Natural killer cell (primary cell): ENCODE measurements at regions not wholly inside any gene's neighbourhood (a gene's known extent, or its start where the extent isn't known, plus 50 kb on each side); places are given as distances from the start of the nearest gene placed in this dataset.

ENCODE experiments used
- ATAC-seq, 3 donors: fragments of 150-1000 bp in 2 of 3; fragments of 200-7000 bp in 1 of 3; cut with Tn5 transposase; 1 replicate in 1 of 3; 2 replicates in 2 of 3; pipeline ENCODE4 v1.10.0; 2021; ENCODE audit warnings: mild to moderate bottlenecking in 2 of 3, moderate library complexity in 2 of 3
- DNase-seq, 2 donors: peaks; one replicate each; pipeline versions ENCODE4 v3.0.0 to v3.0.0-alpha.2; 2013 to 2021; ENCODE audit warnings: mixed read lengths in 1 of 2
- H3K27ac ChIP-seq: one replicate; pipeline ENCODE4 v1.5.1; 2013; ENCODE audit warnings: mild to moderate bottlenecking, low read length
- H3K27me3 ChIP-seq: one replicate; pipeline ENCODE4 v1.6.1; 2013; ENCODE audit warnings: low read length; ENCODE audit not compliant: control insufficient read depth, insufficient read depth
- H3K36me3 ChIP-seq: one replicate; pipeline ENCODE4 v1.6.1; 2013; ENCODE audit warnings: low read length; ENCODE audit not compliant: control insufficient read depth, insufficient read depth
- H3K4me1 ChIP-seq: one replicate; pipeline ENCODE4 v1.6.1; 2013; ENCODE audit warnings: low read length; ENCODE audit not compliant: control insufficient read depth, insufficient read depth
- H3K4me3 ChIP-seq: one replicate; pipeline ENCODE4 v1.5.1; 2013; ENCODE audit warnings: low read length
- H3K9me3 ChIP-seq: one replicate; pipeline ENCODE4 v1.6.1; 2013; ENCODE audit warnings: low read length; ENCODE audit not compliant: control insufficient read depth, insufficient read depth
- H3K27ac Mint-ChIP-seq, 2 donors: one replicate each; pipeline ENCODE4 v1.8.0; 2022; ENCODE audit warnings: mild to moderate bottlenecking in 2 of 2, mixed read lengths in 2 of 2, moderate library complexity in 1 of 2
- H3K27me3 Mint-ChIP-seq, 2 donors: one replicate each; pipeline ENCODE4 v1.8.0; 2022; ENCODE audit warnings: low read depth in 2 of 2, mixed read lengths in 2 of 2
- H3K36me3 Mint-ChIP-seq: one replicate; pipeline ENCODE4 v1.8.0; 2022; ENCODE audit warnings: mixed read lengths
- H3K4me1 Mint-ChIP-seq, 2 donors: one replicate each; pipeline ENCODE4 v1.8.0; 2022; ENCODE audit warnings: mixed read lengths in 2 of 2
- H3K4me3 Mint-ChIP-seq: one replicate; pipeline ENCODE4 v1.8.0; 2022; ENCODE audit warnings: mild to moderate bottlenecking, moderate library complexity, mixed read lengths
- H3K9me3 Mint-ChIP-seq, 2 donors: one replicate each; pipeline ENCODE4 v1.8.0; 2022; ENCODE audit warnings: mixed read lengths in 2 of 2
- WGBS: methylation state at CpG from one replicate; pipeline ENCODE4 v1.1.7; 2013; ENCODE audit warnings: missing lambda C conversion rate; ENCODE audit not compliant: insufficient coverage; 5-methylcytosine and 5-hydroxymethylcytosine counted together
- intact Hi-C: fragments of 100-400 bp; cut with micrococcal nuclease; formaldehyde crosslinking; loops from one replicate; pipeline ENCODE4 v1.14.2; 2022
- TF ChIP-seq, protein P1 (sequence below): fragments of 200-600 bp; IDR thresholded peaks from one replicate; pipeline ENCODE4 v1.8.0; 2022; ENCODE audit warnings: antibody characterized with exemption

DNA sequence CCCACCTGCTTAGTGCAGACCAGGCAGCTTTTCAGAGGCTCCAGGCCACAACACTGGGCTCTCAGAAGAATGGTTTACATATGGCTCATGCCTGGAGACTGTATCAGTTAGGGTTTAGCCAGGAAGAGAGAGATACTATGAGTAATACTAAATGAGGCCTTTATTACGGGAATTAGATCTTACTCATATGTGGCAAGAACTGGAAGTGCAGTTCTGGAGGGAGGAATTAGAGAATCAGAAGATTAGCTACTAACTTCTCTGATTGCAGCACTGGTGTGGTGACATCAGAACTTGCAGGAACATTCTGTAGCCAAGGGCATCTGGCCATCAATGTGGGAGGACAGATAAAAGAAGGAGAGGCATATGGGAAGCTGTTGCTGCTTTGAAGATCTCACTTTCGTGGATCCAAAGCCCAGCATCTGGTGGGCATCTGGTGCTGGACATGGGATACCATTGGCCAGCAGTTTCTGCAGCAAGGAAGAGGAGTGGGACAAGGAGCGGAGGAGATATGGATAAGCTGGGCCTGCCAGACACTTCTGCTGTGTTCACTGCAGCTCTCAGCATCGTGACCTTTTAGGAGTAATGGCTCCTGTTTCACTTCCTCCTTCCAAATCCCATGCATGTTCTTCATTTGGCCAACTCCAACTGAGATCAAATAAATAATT lies 248.5 kb downstream of the BTBD3 start:
- H3K27ac ChIP-seq = no peak overlapping the region
- H3K36me3 ChIP-seq = no peaks in the 10 kb centered on the region
- no peaks in the 10 kb centered on the region for H3K4me1 Mint-ChIP-seq
- peaks cover 6 to 14% of the 10 kb centered on the region in 2 donors for H3K9me3 Mint-ChIP-seq
- no peak overlapping the region for H3K4me3 ChIP-seq
- no peak overlapping the region for H3K4me3 Mint-ChIP-seq
- intact Hi-C loops = no loop called here
- TF ChIP-seq, protein P1, sequence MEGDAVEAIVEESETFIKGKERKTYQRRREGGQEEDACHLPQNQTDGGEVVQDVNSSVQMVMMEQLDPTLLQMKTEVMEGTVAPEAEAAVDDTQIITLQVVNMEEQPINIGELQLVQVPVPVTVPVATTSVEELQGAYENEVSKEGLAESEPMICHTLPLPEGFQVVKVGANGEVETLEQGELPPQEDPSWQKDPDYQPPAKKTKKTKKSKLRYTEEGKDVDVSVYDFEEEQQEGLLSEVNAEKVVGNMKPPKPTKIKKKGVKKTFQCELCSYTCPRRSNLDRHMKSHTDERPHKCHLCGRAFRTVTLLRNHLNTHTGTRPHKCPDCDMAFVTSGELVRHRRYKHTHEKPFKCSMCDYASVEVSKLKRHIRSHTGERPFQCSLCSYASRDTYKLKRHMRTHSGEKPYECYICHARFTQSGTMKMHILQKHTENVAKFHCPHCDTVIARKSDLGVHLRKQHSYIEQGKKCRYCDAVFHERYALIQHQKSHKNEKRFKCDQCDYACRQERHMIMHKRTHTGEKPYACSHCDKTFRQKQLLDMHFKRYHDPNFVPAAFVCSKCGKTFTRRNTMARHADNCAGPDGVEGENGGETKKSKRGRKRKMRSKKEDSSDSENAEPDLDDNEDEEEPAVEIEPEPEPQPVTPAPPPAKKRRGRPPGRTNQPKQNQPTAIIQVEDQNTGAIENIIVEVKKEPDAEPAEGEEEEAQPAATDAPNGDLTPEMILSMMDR = no peak
- H3K27me3 ChIP-seq = no peaks in the 10 kb centered on the region
- no peak for ATAC-seq
- no peaks in the 10 kb centered on the region for H3K36me3 Mint-ChIP-seq
- no peak overlapping the region for H3K27ac Mint-ChIP-seq
- no peak for DNase-seq
- no peaks in the 10 kb centered on the region for H3K9me3 ChIP-seq
- no peaks in the 10 kb centered on the region for H3K27me3 Mint-ChIP-seq
- 75% methylated on average over 4 of the region's 4 CpGs for WGBS
- no peaks in the 10 kb centered on the region for H3K4me1 ChIP-seq

GRCh38 chr20:12170406-12170805 lies 252.7 kb downstream of the BTBD3 start:
- Mint-ChIP-seq H3K27me3 (no peaks in the 10 kb centered on the region), H3K4me3 (no peak overlapping the region), H3K4me1 (peaks cover 0 to 4% of the 10 kb centered on the region in 2 donors), H3K36me3 (no peaks in the 10 kb centered on the region), H3K9me3 (peaks cover 9 to 10% of the 10 kb centered on the region in 2 donors), H3K27ac (no peak overlapping the region)
- intact Hi-C loops = no loop called here
- TF ChIP-seq, protein P1 = no peak
- no peaks in the 10 kb centered on the region for H3K4me1 ChIP-seq
- H3K9me3 ChIP-seq = no peaks in the 10 kb centered on the region
- H3K27me3 ChIP-seq = no peaks in the 10 kb centered on the region
- WGBS = 78% methylated on average over 1 of the region's 1 CpG
- H3K36me3 ChIP-seq = no peaks in the 10 kb centered on the region
- H3K27ac ChIP-seq = no peak overlapping the region
- H3K4me3 ChIP-seq = no peak overlapping the region
- no peak for ATAC-seq
- no peak for DNase-seq

DNA sequence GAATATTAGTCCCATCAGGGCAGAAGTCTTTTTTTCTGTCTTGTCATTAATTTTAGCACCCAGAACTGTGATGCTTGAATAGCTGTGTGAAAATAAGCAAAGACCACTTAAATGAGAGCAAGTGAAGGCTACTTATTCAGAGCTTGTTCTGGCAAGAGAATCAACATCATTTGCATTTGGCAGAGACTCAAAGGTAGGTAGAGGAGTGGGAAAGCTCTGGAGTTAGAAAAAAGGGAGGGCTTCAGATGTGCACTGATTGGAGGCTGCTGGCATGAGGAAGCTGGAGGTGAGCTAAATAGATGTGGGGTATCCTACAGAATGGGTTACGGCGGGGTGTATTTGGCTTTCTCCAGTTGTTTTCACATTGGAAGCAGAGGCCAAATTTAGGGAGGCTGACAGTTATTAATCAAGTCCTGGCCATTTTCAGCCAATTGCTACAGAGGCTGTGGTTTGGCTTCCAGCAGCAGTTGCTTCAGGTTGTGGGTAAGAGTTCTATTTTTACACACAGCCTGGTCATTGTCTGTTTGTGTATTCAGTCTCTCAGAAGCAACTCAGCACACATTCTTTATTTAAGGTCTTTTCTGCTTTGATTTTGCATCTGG lies 254.3 kb downstream of the BTBD3 start:
- Mint-ChIP-seq H3K27me3 (no peaks in the 10 kb centered on the region), H3K36me3 (no peaks in the 10 kb centered on the region), H3K4me1 (peaks cover 0 to 4% of the 10 kb centered on the region in 2 donors), H3K27ac (no peak overlapping the region), H3K4me3 (no peak overlapping the region), H3K9me3 (peaks cover 6 to 10% of the 10 kb centered on the region in 2 donors)
- no peak overlapping the region for H3K27ac ChIP-seq
- H3K36me3 ChIP-seq = no peaks in the 10 kb centered on the region
- 28% methylated on average over 2 of the region's 2 CpGs for WGBS
- H3K27me3 ChIP-seq = no peaks in the 10 kb centered on the region
- DNase-seq (no peak), ATAC-seq (no peak)
- H3K9me3 ChIP-seq = no peaks in the 10 kb centered on the region
- intact Hi-C loops = no loop called here
- no peak overlapping the region for H3K4me3 ChIP-seq
- H3K4me1 ChIP-seq = no peaks in the 10 kb centered on the region
- TF ChIP-seq, protein P1 = no peak
